Chondrocyte (in vitro differentiated cells): ENCODE measurements at regions not wholly inside any gene's neighbourhood (a gene's known extent, or its start where the extent isn't known, plus 50 kb on each side); places are given as distances from the start of the nearest gene placed in this dataset.

ENCODE experiments used
- DNase-seq: peaks from one replicate; pipeline ENCODE4 v3.0.0; 2021; ENCODE audit warnings: mixed read lengths, low spot score
- H3K27ac Mint-ChIP-seq: one replicate; pipeline ENCODE4 v1.8.0; 2021; ENCODE audit warnings: mild to moderate bottlenecking, moderate library complexity, mixed read lengths; ENCODE audit not compliant: unreplicated experiment
- H3K27me3 Mint-ChIP-seq: 2 replicates; pipeline ENCODE4 v1.8.0; 2021; ENCODE audit warnings: low read depth, mixed read lengths
- H3K36me3 Mint-ChIP-seq: 2 replicates; pipeline ENCODE4 v1.8.0; 2021; ENCODE audit warnings: low read depth, mixed read lengths
- H3K4me1 Mint-ChIP-seq: 2 replicates; pipeline ENCODE4 v1.8.0; 2021; ENCODE audit warnings: low read depth, mild to moderate bottlenecking, mixed read lengths
- H3K4me3 Mint-ChIP-seq: one replicate; pipeline ENCODE4 v1.8.0; 2021; ENCODE audit warnings: mild to moderate bottlenecking, moderate library complexity, mixed read lengths; ENCODE audit not compliant: unreplicated experiment
- H3K9me3 Mint-ChIP-seq: 2 replicates; pipeline ENCODE4 v1.8.0; 2021; ENCODE audit warnings: low read depth, mixed read lengths
- TF ChIP-seq, protein P1 (sequence below): fragments of 200-600 bp; sonication (generic); IDR thresholded peaks from 2 replicates; pipeline ENCODE4 v1.5.0; 2021; ENCODE audit warnings: antibody characterized with exemption, mild to moderate bottlenecking, moderate library complexity

DNA sequence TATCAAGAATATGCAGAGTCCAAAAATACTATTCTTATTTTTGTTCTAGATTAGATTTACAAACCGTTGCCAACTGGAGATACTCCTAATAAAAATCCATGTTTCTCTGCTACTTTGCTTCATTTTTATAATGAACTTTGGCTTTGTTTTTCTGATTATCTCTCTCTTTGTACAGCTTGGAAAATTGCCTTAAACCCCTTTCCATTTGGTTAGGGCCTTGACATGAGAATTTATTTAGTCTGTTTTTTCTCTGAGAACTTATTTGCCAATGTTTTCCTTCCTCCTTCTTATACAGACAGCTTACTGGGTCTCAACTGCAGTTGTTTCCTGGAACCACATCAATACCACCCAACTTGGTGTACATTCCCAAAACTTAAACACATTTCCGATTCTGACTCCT is 555.4 kb downstream of the SLITRK6 start:
- TF ChIP-seq, protein P1, sequence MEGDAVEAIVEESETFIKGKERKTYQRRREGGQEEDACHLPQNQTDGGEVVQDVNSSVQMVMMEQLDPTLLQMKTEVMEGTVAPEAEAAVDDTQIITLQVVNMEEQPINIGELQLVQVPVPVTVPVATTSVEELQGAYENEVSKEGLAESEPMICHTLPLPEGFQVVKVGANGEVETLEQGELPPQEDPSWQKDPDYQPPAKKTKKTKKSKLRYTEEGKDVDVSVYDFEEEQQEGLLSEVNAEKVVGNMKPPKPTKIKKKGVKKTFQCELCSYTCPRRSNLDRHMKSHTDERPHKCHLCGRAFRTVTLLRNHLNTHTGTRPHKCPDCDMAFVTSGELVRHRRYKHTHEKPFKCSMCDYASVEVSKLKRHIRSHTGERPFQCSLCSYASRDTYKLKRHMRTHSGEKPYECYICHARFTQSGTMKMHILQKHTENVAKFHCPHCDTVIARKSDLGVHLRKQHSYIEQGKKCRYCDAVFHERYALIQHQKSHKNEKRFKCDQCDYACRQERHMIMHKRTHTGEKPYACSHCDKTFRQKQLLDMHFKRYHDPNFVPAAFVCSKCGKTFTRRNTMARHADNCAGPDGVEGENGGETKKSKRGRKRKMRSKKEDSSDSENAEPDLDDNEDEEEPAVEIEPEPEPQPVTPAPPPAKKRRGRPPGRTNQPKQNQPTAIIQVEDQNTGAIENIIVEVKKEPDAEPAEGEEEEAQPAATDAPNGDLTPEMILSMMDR = no peak
- no peaks in the 10 kb centered on the region for H3K36me3 Mint-ChIP-seq
- no peak for DNase-seq
- no peaks in the 10 kb centered on the region for H3K27me3 Mint-ChIP-seq
- peaks cover 2% of the 10 kb centered on the region for H3K9me3 Mint-ChIP-seq
- no peak overlapping the region for H3K4me3 Mint-ChIP-seq
- H3K27ac Mint-ChIP-seq = no peak overlapping the region
- H3K4me1 Mint-ChIP-seq = peaks cover 15% of the 10 kb centered on the region

DNA sequence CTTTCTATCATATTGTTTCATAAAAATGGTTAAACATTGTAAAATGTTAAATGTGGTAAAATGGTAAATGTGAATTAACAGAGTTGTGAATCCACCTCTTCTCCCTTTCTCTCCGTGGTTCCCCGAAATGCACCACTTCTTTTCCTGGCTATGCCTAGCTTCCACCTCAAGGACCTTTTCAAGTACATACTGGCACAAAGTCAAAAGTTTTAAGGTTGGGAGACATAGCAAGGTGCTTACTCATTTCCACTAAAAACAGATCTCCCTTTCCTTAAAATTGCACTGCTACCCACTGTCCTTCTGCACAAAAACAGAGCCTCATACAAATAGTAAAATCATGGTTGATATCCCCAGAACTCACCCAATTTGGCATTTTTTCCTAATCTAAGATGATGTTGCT is 558.2 kb downstream of the SLITRK6 start:
- no peak for DNase-seq
- Mint-ChIP-seq H3K4me3 (no peak overlapping the region), H3K27me3 (no peaks in the 10 kb centered on the region), H3K36me3 (no peaks in the 10 kb centered on the region), H3K27ac (no peak overlapping the region), H3K4me1 (peaks cover 24% of the 10 kb centered on the region), H3K9me3 (peaks cover 6% of the 10 kb centered on the region)
- TF ChIP-seq, protein P1 = no peak

DNA sequence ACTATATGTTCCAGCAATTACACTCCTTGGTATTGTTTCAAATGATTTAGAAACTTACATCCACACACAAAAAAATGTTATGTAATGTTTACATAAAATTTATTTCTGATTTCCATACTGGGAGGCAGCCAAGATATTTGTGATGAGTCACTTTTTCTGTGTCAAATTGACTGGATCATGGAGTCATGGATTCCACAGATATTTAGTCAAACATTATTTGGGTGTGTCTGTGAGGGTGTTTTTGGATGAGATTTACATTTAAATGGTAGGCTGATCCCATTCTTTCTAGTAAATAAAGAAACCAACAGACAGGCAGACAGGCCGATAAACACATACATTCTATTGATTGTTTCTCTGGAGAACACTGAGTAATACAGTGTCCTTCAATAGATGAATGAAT is 562.8 kb downstream of the SLITRK6 start:
- TF ChIP-seq, protein P1 = no peak
- no peak for DNase-seq
- Mint-ChIP-seq H3K4me3 (no peak overlapping the region), H3K9me3 (peaks cover 3% of the 10 kb centered on the region), H3K4me1 (peaks cover 16% of the 10 kb centered on the region), H3K27me3 (no peaks in the 10 kb centered on the region), H3K27ac (peak overlapping the region; percentile 19), H3K36me3 (no peaks in the 10 kb centered on the region)

DNA sequence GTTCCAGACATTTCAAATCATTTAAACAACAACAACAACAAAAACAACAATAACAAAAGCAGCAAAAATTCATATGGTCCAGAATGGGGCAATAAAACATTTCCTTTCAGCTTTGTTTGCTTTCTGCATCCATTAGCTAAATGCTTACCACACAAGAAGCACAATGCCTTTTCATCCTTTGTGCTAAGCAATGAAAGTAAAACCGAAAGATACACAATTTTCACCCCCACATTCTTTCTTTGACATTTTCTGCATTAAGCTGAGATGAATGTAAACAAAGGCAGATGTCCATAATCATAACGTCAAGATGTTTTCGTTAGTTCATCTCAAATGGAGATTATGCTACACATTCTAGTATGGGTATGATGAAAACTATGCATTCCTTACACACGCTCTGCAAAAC is 568.5 kb downstream of the SLITRK6 start:
- Mint-ChIP-seq H3K4me3 (no peak overlapping the region), H3K9me3 (no peaks in the 10 kb centered on the region), H3K4me1 (no peaks in the 10 kb centered on the region), H3K27me3 (no peaks in the 10 kb centered on the region), H3K27ac (no peak overlapping the region), H3K36me3 (no peaks in the 10 kb centered on the region)
- DNase-seq = no peak
- TF ChIP-seq, protein P1 = no peak

DNA sequence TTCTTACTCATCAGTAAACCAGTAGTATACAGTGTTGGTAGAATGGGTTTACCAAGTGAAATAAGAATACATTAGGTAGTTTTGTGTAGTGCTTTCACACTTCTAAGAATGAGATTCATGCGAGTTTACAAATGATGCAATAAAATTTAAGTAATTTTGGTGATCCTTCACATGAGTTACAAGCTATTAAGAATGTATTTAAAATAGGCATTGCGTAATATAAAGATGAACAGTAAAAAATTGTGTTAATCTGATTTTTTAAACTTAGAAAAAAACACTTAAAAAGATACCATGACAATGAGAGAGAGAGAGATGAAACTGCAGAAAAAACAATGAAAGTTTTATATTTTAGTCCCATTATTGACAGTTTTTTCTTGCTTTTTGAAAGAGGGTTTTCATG is 570.5 kb downstream of the SLITRK6 start:
- Mint-ChIP-seq H3K9me3 (no peaks in the 10 kb centered on the region), H3K27me3 (no peaks in the 10 kb centered on the region), H3K4me1 (no peaks in the 10 kb centered on the region), H3K4me3 (no peak overlapping the region), H3K36me3 (no peaks in the 10 kb centered on the region), H3K27ac (no peak overlapping the region)
- DNase-seq = no peak
- TF ChIP-seq, protein P1 = no peak
